GM21423 (cell line): ENCODE measurements at regions not wholly inside any gene's neighbourhood (a gene's known extent, or its start where the extent isn't known, plus 50 kb on each side); places are given as distances from the start of the nearest gene placed in this dataset.

ENCODE experiments used
- ATAC-seq: cut with Tn5 transposase; IDR thresholded peaks from one replicate; pipeline ENCODE4 v1.9.1; 2021; ENCODE audit warnings: mild to moderate bottlenecking, moderate library complexity; ENCODE audit not compliant: unreplicated experiment

- ATAC-seq = no peak
Observed at GRCh38 chr20:6942266-6942665, 174.8 kb downstream of the BMP2 start.

GRCh38 chr20:6944292-6944691, 176.8 kb downstream of the BMP2 start:
- ATAC-seq = no peak

DNA sequence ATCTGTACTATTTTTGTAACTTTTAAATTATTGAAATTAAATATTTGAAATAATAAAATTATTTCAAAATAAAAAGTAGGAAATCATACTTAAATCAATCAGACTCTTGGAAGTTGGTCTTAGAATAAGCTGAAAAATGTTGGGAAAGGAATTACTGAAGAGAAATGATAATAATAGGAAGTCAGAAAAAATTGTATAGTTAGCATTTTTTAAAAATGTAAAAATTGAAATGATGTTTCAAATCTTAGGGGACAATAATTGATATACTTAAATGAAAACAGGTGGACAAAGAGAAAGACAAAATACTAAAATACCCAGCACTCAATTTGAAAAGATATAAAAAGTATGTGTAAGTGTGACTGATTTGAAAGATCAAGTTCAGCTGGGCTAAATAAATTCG, 186.1 kb downstream of the BMP2 start:
- ATAC-seq = no peak

GRCh38 chr20:6954219-6954618, 186.7 kb downstream of the BMP2 start:
- no peak for ATAC-seq

- ATAC-seq = no peak
Observed at GRCh38 chr20:6956056-6956455, 188.6 kb downstream of the BMP2 start.

GRCh38 chr20:6956574-6956973, 189.1 kb downstream of the BMP2 start:
- no peak for ATAC-seq

- ATAC-seq = no peak
Observed at GRCh38 chr20:6959900-6960312, 192.4 kb downstream of the BMP2 start.

DNA sequence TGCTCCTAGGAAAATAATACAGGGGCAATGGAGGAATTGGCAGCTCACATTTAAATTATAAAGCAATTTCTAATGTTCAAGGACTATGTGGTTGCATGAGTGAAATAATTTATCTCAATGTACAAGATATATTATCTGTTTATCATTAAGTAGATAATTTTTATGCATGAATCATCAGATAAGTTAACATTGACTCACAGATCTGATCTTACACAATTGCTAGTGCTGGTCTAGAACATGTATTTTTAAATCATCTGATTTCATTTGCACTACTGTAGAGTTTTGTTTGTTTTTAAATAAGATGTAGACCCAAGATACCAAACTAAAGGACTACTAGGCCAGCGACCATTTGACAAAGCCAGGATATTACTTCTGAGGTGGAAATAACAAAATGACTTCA, 199.2 kb downstream of the BMP2 start:
- no peak for ATAC-seq

- ATAC-seq = no peak
Observed at GRCh38 chr20:6974838-6975237, 207.4 kb downstream of the BMP2 start.

DNA sequence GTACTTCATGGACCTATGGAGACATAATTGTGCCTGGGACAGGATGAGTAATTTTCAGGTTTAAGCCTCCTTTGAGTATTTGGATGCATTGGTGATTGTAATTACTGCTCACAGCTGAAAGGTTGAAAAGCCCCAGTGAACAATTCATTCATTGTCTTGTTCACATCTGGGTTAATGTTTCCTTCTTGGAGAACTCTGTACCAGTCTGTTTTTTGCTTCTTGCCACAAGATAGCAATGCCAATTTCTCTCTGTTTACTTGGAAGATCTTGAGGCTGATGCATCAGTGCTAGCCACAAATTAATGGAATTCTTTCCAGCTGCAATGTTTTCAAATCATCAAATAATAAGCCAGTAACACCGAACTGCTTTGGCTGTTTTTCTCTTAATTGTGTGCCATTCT, 207.8 kb downstream of the BMP2 start:
- no peak for ATAC-seq

GRCh38 chr20:6976106-6976900, 208.8 kb downstream of the BMP2 start:
- no peak for ATAC-seq

DNA sequence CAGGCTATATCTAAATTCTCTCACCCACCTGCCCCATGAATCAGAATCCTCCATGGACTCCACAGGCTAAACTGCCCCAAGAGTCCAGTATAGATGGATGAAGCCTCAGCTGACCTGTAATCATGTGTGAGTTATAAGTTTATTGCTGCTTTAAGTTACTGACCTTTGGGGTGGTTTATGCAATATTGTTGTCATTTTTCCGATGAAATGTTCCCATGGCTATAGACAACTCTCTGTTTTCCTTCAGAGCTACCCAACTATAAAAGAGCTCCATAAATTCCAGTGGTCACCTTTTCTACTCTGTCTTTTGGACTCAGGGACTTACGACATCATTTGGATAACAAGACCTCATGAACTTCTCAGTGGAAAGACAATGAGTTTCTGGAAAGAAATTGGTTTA, 212.1 kb downstream of the BMP2 start:
- ATAC-seq = no peak

GRCh38 chr20:6993011-6993410, 225.5 kb downstream of the BMP2 start:
- ATAC-seq = no peak

DNA sequence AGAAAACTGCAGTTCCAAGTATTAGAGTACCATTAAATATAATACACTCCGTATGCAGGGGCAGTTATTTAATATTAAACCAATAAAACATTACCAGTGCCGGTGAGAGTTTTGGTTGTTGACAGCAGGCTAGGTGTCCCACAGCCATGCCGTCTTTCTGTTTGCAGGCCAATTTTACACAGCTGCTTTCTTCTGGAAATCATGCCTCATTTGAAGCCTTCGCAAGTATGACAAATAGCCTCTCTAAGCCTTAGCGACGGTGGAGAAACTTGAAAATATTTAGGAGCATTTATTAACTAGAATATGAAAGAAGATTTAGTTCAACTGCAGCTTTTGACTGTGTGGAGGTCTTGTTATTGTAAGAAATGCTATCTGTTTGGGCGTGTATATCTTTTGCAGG, 226.0 kb downstream of the BMP2 start:
- no peak for ATAC-seq

- no peak for ATAC-seq
Observed at GRCh38 chr20:6994452-6994851, 227.0 kb downstream of the BMP2 start.

DNA sequence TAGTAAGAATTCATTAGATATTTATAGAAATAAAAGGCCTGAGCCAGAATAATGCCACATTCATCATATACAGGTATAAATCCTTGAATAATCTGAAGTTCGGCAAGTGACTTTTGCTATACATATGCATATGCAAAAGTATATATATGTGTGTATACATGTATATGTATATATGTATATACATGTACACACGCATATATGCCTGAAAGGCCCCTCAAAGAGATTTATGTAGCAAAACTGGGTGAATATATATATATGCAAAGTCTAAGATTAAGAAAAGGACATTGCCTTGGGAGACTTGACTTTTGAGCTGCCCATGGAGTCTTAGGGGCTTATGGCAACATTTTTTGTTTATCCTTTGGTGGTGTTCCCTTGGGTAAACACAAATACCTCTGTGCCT, 231.4 kb downstream of the BMP2 start:
- no peak for ATAC-seq

- ATAC-seq = no peak
Observed at GRCh38 chr20:6999381-6999780, 231.9 kb downstream of the BMP2 start.

GRCh38 chr20:7003598-7003997, 236.1 kb downstream of the BMP2 start:
- no peak for ATAC-seq

GRCh38 chr20:7004801-7005200, 237.3 kb downstream of the BMP2 start:
- ATAC-seq = no peak

DNA sequence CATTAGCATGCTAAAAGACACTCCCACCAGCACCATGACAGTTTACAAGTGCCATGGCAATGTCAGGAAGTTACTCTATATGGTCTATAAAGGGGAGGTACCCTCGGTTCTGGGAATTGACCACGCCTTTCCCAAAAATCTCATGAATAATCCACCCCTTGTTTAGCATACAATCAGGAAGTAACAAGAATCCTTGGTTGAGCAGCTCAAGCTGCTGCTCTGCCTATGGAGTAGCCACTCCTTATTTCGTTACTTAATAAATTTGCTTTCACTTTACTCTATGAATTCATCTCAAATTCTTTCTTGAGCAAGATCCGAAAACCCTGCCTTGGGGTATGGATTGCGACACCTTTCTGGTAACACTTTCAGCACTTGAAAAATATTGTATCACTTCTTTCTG, 243.0 kb downstream of the BMP2 start:
- ATAC-seq = no peak

DNA sequence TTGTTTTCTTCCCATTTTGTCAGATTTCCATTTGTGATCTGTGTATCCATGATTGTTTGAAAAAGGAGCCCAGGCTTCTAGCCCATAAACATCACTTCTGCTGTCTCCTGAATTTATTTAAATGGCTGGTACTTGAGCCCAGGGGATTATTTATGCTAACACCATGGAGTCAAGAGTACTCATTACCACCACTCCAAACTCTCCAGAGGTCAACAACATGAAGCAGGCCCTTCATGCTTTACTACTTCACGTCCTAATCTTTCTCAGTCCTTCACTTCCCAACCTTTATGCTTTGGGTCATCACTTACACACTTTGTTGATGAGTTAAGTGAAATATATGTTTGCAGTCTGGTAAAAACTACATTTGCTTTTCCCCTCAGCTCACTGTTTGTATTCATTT, 247.8 kb downstream of the BMP2 start:
- ATAC-seq = no peak

DNA sequence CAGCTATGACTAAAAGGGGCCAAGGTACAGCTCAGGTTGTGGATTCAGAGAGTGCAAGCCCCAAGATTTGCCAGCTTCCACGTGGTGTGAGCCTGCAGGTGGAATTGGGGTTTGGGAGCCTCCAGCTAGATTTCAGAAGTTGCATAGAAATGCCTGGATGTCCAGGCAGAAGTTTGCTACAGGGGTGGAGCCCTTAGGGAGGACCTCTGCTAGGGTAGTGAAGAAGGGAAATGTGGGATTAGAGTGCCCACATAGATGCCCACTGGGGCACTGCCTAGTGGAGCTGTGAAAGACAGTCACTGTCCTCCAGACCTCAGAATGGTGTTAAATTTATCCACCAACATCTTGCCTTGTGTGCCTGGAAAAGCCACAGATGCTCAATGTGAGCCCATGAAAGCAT, 255.1 kb downstream of the BMP2 start:
- no peak for ATAC-seq

DNA sequence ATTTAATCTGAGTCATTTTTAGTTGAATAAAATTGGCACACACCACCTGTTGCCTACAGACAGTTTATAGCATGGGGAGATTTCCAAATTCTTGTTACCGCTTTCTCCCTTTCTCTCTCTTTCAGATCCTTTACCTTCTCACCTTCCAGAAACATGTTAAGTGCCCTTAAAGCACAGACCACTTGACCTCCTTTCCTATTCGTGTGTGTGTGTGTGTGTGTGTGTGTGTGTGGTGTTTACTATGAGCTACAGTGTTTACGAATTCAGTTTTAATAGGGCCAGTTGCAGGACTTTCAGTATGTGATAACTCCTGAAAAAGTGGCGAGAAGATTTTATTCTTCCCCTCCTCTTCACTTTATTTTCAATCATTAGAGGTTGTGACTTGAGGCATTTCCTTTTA, 258.1 kb downstream of the BMP2 start:
- ATAC-seq = no peak
